Mucosa of rectum (tissue), 2 donors: ENCODE measurements at regions not wholly inside any gene's neighbourhood (a gene's known extent, or its start where the extent isn't known, plus 50 kb on each side); places are given as distances from the start of the nearest gene placed in this dataset.
"Not testable (repeated sequence)": the region's sequence is repeated elsewhere in the genome, so short reads cannot be mapped to it uniquely, and the experiment has no call there.

Source experiments
- H3K27ac ChIP-seq, 2 donors: one replicate each; pipeline ENCODE4 v1.7.0; 2013; ENCODE audit warnings: inconsistent platforms in 2 of 2, low read depth in 2 of 2, low read length in 2 of 2
- H3K27me3 ChIP-seq, 2 donors: one replicate each; pipeline ENCODE4 v1.7.0; 2013; ENCODE audit warnings: low read length in 2 of 2; ENCODE audit not compliant: control insufficient read depth in 2 of 2, insufficient read depth in 2 of 2
- H3K36me3 ChIP-seq, 2 donors: one replicate each; pipeline ENCODE4 v1.7.0; 2013; ENCODE audit warnings: low read length in 2 of 2; ENCODE audit not compliant: control insufficient read depth in 2 of 2, insufficient read depth in 2 of 2
- H3K4me1 ChIP-seq, 2 donors: one replicate each; pipeline ENCODE4 v1.7.0; 2013; ENCODE audit warnings: low read length in 2 of 2, mild to moderate bottlenecking in 1 of 2; ENCODE audit not compliant: control insufficient read depth in 2 of 2, insufficient read depth in 2 of 2
- H3K4me3 ChIP-seq, 2 donors: one replicate each; pipeline ENCODE4 v1.7.0; 2013; ENCODE audit warnings: low read length in 2 of 2
- H3K9ac ChIP-seq, 2 donors: one replicate each; pipeline ENCODE4 v1.7.0; 2013; ENCODE audit warnings: low read length in 2 of 2, low read depth in 1 of 2, mild to moderate bottlenecking in 1 of 2
- H3K9me3 ChIP-seq, 2 donors: one replicate each; pipeline ENCODE4 v1.7.0; 2013; ENCODE audit warnings: low read length in 2 of 2; ENCODE audit not compliant: control insufficient read depth in 2 of 2
- donor health status: healthy.
- donor health status: Normal muscosa, but diverticular disease.

DNA sequence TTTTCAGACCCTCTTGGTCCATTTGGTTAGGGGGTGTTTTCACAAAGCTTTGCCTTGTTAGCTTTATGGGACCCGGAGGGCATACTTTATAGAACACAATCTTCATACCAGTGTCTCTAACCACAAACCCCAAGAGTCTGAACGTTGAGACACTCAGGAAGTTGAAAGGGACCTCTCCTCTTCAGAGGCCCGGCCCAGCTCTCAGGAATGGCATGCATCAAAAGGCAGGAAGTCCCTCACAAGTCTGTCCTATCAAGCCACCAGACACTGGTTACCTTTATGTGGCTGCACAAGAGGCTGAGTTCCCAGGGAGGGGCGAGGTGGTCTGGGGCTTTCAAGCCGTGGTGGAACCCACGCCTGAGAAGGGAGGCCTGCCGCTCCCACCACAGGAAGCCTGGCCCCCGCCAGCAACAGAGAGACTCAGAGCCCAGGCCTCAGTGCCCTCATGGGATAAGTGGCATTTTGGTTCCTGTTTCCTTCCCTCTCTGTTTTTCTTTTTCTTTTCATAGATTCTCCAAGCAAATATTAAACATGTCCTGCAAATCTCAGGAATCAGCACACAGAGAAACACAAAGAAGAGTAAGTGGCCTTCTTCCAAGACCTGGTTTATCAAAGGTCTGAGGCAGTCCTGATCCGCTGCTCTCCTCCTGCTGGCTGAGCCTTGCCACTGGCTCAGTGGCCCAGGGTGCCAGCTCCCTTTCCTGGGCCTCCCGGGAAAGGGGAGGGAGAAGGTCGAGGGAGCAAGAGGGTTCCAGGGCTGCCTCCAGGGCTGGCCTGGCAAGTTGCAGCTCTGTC lies 50.6 kb upstream of the SMURF2 start:
- not testable (repeated sequence) for H3K27me3 ChIP-seq, H3K36me3 ChIP-seq, H3K4me3 ChIP-seq, H3K9me3 ChIP-seq, H3K9ac ChIP-seq, H3K27ac ChIP-seq
- H3K4me1 ChIP-seq, result peaks cover 11 to 16% of the 10 kb centered on the region in 2 donors
